HG03378 (cell line): ENCODE measurements at regions not wholly inside any gene's neighbourhood (a gene's known extent, or its start where the extent isn't known, plus 50 kb on each side); places are given as distances from the start of the nearest gene placed in this dataset.
"Not testable (repeated sequence)": the region's sequence is repeated elsewhere in the genome, so short reads cannot be mapped to it uniquely, and the experiment has no call there.

Source experiments
- ATAC-seq: cut with Tn5 transposase; IDR thresholded peaks from one replicate; pipeline ENCODE4 v1.9.1; 2021; ENCODE audit warnings: mild to moderate bottlenecking, moderate library complexity; ENCODE audit not compliant: unreplicated experiment

GRCh38 chr1:148211191-148211590 lies 59.1 kb upstream of the NBPF11 start:
- not testable (repeated sequence) for ATAC-seq

DNA sequence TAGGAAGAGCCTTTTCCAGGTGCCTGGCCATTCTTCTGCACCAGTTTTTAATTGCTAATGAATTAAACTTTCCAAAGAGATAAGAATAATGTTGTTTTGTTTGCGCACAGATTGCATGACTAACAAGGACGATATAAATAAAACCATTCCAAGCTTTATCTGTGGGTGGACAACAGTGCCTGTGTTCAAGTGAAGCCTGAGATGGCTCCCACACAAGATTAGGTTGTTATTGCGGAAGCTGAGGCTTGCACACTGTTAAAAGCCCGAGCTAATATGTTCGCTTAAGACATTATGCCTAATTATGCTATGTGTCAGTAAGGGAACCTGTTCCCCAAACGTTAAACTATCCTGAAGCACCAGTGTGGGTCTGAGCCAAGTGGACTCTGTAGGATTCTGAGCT lies 58.5 kb upstream of the NBPF11 start:
- not testable (repeated sequence) for ATAC-seq

DNA sequence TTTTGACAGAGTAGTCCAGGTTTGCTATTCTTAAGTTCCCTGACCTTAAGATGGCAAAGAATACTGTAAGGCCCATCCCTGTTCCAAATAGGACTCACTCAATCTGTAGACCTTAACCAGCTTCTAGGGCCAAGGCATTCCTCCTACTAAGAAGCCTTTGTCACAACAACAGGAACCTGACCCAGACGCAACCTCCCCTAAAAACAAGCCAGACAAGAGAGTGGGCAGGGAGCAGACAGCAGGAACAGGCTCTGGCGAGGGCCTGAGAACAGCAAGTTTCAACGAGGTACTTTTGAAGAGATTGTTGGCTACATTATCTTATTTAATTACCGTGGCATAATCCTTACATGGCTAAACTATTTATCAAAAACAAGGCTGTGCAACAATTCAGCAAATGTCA lies 58.1 kb upstream of the NBPF11 start:
- not testable (repeated sequence) for ATAC-seq

GRCh38 chr1:148202013-148202412 lies 49.9 kb upstream of the NBPF11 start:
- ATAC-seq: not testable (repeated sequence)
